Mammary epithelial cell (primary cell): ENCODE measurements at regions not wholly inside any gene's neighbourhood (a gene's known extent, or its start where the extent isn't known, plus 50 kb on each side); places are given as distances from the start of the nearest gene placed in this dataset.

Experiments
- CTCF ChIP-seq, 2 donors: IDR thresholded peaks in 1 of 2; conservative IDR thresholded peaks in 1 of 2; 2 replicates each; pipeline ENCODE4 v1.5.1; 2011 to 2012; ENCODE audit warnings: inconsistent platforms in 2 of 2, low read length in 2 of 2, mild to moderate bottlenecking in 2 of 2, control low read depth in 1 of 2, low read depth in 1 of 2; ENCODE audit not compliant: insufficient read depth in 1 of 2; ENCODE audit errors: extremely low read depth in 1 of 2
- EZH2 ChIP-seq: IDR thresholded peaks from 2 replicates; pipeline ENCODE4 v1.6.1; 2012; ENCODE audit warnings: low read length, inconsistent platforms, borderline replicate concordance

- TF ChIP-seq CTCF (conservative IDR thresholded peaks at IDR 0.05 in 1 of 2, IDR thresholded peaks at IDR 0.05 in 1 of 2; ENCODE audit: extremely low read depth in 1 of 2, insufficient read depth in 1 of 2, low read depth in 1 of 2, low read length in 2 of 2) (no peak), EZH2 (no peak)
Observed at GRCh38 chr2:236641051-236641726, 71.6 kb downstream of the ACKR3 start.
